SK-N-SH (cell line): ENCODE measurements at regions not wholly inside any gene's neighbourhood (a gene's known extent, or its start where the extent isn't known, plus 50 kb on each side); places are given as distances from the start of the nearest gene placed in this dataset.

ENCODE experiments used
- CTCF ChIA-PET: fragments of 300-600, 350-600 bp; formaldehyde crosslinking; extraction: SDS; loops from one replicate; lab custom pipeline; 2021; lab: Yijun Ruan, JAX
- POLR2A ChIA-PET: fragments of 350-600 bp; sonication (Branson Sonifier 250); formaldehyde crosslinking; extraction: SDS; loops from one replicate; lab custom pipeline; 2020; ENCODE audit warnings: antibody characterized with exemption, inconsistent platforms; lab: Yijun Ruan, JAX
- DNase-seq: peaks from one replicate; pipeline ENCODE4 v3.0.0; 2012
- H2AFZ ChIP-seq: fragments of 200-600 bp; sonication (generic); 2 replicates; pipeline ENCODE4 v1.8.1; 2016; ENCODE audit warnings: antibody characterized with exemption, mild to moderate bottlenecking, low read depth
- H3F3A ChIP-seq: fragments of 200-600 bp; sonication (generic); replicated peaks from 2 replicates; pipeline ENCODE3; 2016; ENCODE audit warnings: antibody characterized with exemption, mild to moderate bottlenecking; ENCODE audit not compliant: insufficient read depth
- H3K27ac ChIP-seq, 2 experiments: fragments of 200-500 bp in 1 of 2; fragments of 200-600 bp in 1 of 2; sonication (Bioruptor generic) in 1 of 2; sonication (generic), shearing (Covaris generic) in 1 of 2; 2 replicates each; pipeline versions ENCODE4 v1.5.1 to v1.6.1; 2014 to 2016; ENCODE audit warnings: low read depth in 2 of 2, inconsistent platforms in 1 of 2, low read length in 1 of 2, mild to moderate bottlenecking in 1 of 2, mixed read lengths in 1 of 2
- H3K27me3 ChIP-seq: fragments of 200-600 bp; sonication (generic), shearing (Covaris generic); 2 replicates; pipeline ENCODE4 v1.6.1; 2016; ENCODE audit warnings: mixed run types; ENCODE audit not compliant: insufficient read depth
- H3K36me3 ChIP-seq, 2 experiments: fragments of 200-500 bp in 1 of 2; fragments of 200-600 bp in 1 of 2; sonication (Bioruptor generic) in 1 of 2; sonication (generic) in 1 of 2; replicated peaks in 1 of 2; 2 replicates each; pipeline versions ENCODE3 to v1.5.1; 2014 to 2016; ENCODE audit warnings: low read length in 1 of 2, mild to moderate bottlenecking in 1 of 2; ENCODE audit not compliant: insufficient read depth in 2 of 2, control insufficient read depth in 1 of 2
- H3K4me1 ChIP-seq, 2 experiments: fragments of 200-500 bp in 1 of 2; fragments of 200-600 bp in 1 of 2; sonication (Bioruptor generic) in 1 of 2; sonication (generic), shearing (Covaris generic) in 1 of 2; 2 replicates each; pipeline versions ENCODE4 v1.5.1 to v1.6.1; 2014 to 2016; ENCODE audit warnings: low read depth in 1 of 2, low read length in 1 of 2, mixed run types in 1 of 2; ENCODE audit not compliant: insufficient read depth in 2 of 2, control insufficient read depth in 1 of 2
- H3K4me2 ChIP-seq: fragments of 200-600 bp; sonication (generic), shearing (Covaris generic); 2 replicates; pipeline ENCODE4 v1.6.1; 2017; ENCODE audit warnings: mixed run types
- H3K4me3 ChIP-seq, 2 experiments: fragments of 200-500 bp in 1 of 2; fragments of 200-600 bp in 1 of 2; sonication (Bioruptor generic) in 1 of 2; sonication (generic), shearing (Covaris generic) in 1 of 2; 2 replicates each; pipeline versions ENCODE4 v1.5.1 to v1.8.1; 2014 to 2016; ENCODE audit warnings: low read depth in 2 of 2, inconsistent platforms in 1 of 2, low read length in 1 of 2, mild to moderate bottlenecking in 1 of 2, mixed read lengths in 1 of 2, moderate library complexity in 1 of 2
- H3K79me2 ChIP-seq: fragments of 200-600 bp; sonication (generic); 2 replicates; pipeline ENCODE4 v1.8.1; 2017; ENCODE audit warnings: mild to moderate bottlenecking; ENCODE audit not compliant: insufficient read depth
- H3K9ac ChIP-seq: fragments of 200-600 bp; sonication (generic); 2 replicates; pipeline ENCODE4 v1.6.1; 2017; ENCODE audit warnings: mixed run types
- H3K9me2 ChIP-seq: fragments of 200-600 bp; sonication (generic); 2 replicates; pipeline ENCODE4 v1.6.1; 2017; ENCODE audit warnings: mixed run types
- H3K9me3 ChIP-seq: fragments of 200-600 bp; sonication (generic); 2 replicates; pipeline ENCODE4 v1.6.1; 2017; ENCODE audit warnings: mixed run types, mild to moderate bottlenecking, moderate library complexity
- H4K20me1 ChIP-seq: fragments of 200-600 bp; sonication (generic); 2 replicates; pipeline ENCODE4 v1.6.1; 2017; ENCODE audit warnings: mild to moderate bottlenecking, mixed run types; ENCODE audit not compliant: insufficient read depth
- CTCF ChIP-seq: fragments of 200-600 bp; sonication (generic); IDR thresholded peaks from 2 replicates; pipeline ENCODE4 v1.6.1; 2017; ENCODE audit warnings: antibody characterized with exemption, mild to moderate bottlenecking, moderate library complexity
- EP300 ChIP-seq, 2 experiments: IDR thresholded peaks; 2 replicates each; pipeline versions ENCODE4 v1.4.0 to v1.6.1; 2012; ENCODE audit warnings: borderline replicate concordance in 1 of 2, low read depth in 1 of 2, low read length in 1 of 2
- EZH2phosphoT487 ChIP-seq: fragments of 200-600 bp; sonication (generic); IDR thresholded peaks from 2 replicates; pipeline ENCODE4 v1.6.1; 2017; ENCODE audit warnings: low read depth, mixed run types, mild to moderate bottlenecking, antibody characterized with exemption, moderate library complexity, borderline replicate concordance
- IRF3 ChIP-seq: fragments of 150-350 bp; IDR thresholded peaks from 2 replicates; pipeline ENCODE4 v1.6.1; 2016; ENCODE audit warnings: mild to moderate bottlenecking, low read depth, low read length
- MAX ChIP-seq: IDR thresholded peaks from 2 replicates; pipeline ENCODE4 v1.4.0; 2012; ENCODE audit warnings: low read depth
- NRF1 ChIP-seq: IDR thresholded peaks from 2 replicates; pipeline ENCODE4 v1.6.1; 2012; ENCODE audit warnings: low read depth, mild to moderate bottlenecking, low read length
- PBX3 ChIP-seq: IDR thresholded peaks from 2 replicates; pipeline ENCODE4; 2012
- POLR2AphosphoS5 ChIP-seq: IDR thresholded peaks from 2 replicates; pipeline ENCODE4 v1.6.1; 2012; ENCODE audit warnings: low read depth, low read length
- RCOR1 ChIP-seq: fragments of 150-350 bp; IDR thresholded peaks from 2 replicates; pipeline ENCODE4 v1.6.1; 2017; ENCODE audit warnings: antibody characterized with exemption, low read length
- REST ChIP-seq: IDR thresholded peaks from 2 replicates; pipeline ENCODE4 v1.6.1; 2012; ENCODE audit warnings: mild to moderate bottlenecking, low read depth, low read length, moderate library complexity
- RFX5 ChIP-seq: IDR thresholded peaks from 2 replicates; pipeline ENCODE4 v1.6.1; 2012; ENCODE audit warnings: mild to moderate bottlenecking, improper control_type of control experiment, low read length
- SIN3A ChIP-seq: IDR thresholded peaks from 2 replicates; pipeline ENCODE4 v1.6.1; 2012; ENCODE audit warnings: low read depth, mild to moderate bottlenecking, low read length, moderate library complexity, borderline replicate concordance
- SMC3 ChIP-seq: IDR thresholded peaks from 2 replicates; pipeline ENCODE4 v1.6.1; 2012; ENCODE audit warnings: low read depth, low read length, improper control_type of control experiment
- TCF12 ChIP-seq: IDR thresholded peaks from 2 replicates; pipeline ENCODE4 v1.4.0; 2012
- USF1 ChIP-seq: IDR thresholded peaks from 2 replicates; pipeline ENCODE4 v1.4.0; 2012; ENCODE audit warnings: low read depth, borderline replicate concordance
- WGBS: methylation state at CpG from one replicate; pipeline ENCODE4 v1.1.6; 2017; ENCODE audit warnings: low lambda C conversion rate; 5-methylcytosine and 5-hydroxymethylcytosine counted together

- TF ChIP-seq PBX3 (no peak), REST (no peak), RFX5 (no peak), EZH2phosphoT487 (no peak), RCOR1 (no peak), POLR2AphosphoS5 (no peak), EP300 (IDR thresholded peaks at IDR 0.05; ENCODE audit: borderline replicate concordance in 1 of 2, low read depth in 1 of 2, low read length in 1 of 2) (no peak), USF1 (no peak), NRF1 (no peak), SIN3A (no peak), TCF12 (no peak), CTCF (no peak), MAX (no peak), IRF3 (no peak), SMC3 (no peak)
- TF ChIP-seq, all 33 proteins: peak for 0
- no peaks in the 10 kb centered on the region; the same call in 1 of the 2 replicates for H3K9me2 ChIP-seq
- H3F3A ChIP-seq: no peaks in the 10 kb centered on the region
- 94% methylated on average over 1 of the region's 1 CpG for WGBS
- no peaks in the 10 kb centered on the region for H3K79me2 ChIP-seq
- H3K9ac ChIP-seq: no peak overlapping the region
- H4K20me1 ChIP-seq: no peaks in the 10 kb centered on the region
- CTCF ChIA-PET: no interaction called here
- DNase-seq: no peak
- no peak overlapping the region for H2AFZ ChIP-seq
- no peak overlapping the region for H3K27ac ChIP-seq
- no peak overlapping the region for H3K4me3 ChIP-seq
- no peaks in the 10 kb centered on the region for H3K27me3 ChIP-seq
- no peaks in the 10 kb centered on the region for H3K4me1 ChIP-seq
- H3K36me3 ChIP-seq: no peaks in the 10 kb centered on the region
- H3K9me3 ChIP-seq: no peaks in the 10 kb centered on the region
- no peak overlapping the region for H3K4me2 ChIP-seq
- POLR2A ChIA-PET: no interaction called here
These were observed 688.8 kb downstream of the PLA2G4A start for GRCh38 chr1:187517546-187517945.
